ENCODE measurements at regions not wholly inside any gene's neighbourhood (a gene's known extent, or its start where the extent isn't known, plus 50 kb on each side); places are given as distances from the start of the nearest gene placed in this dataset.

DNA sequence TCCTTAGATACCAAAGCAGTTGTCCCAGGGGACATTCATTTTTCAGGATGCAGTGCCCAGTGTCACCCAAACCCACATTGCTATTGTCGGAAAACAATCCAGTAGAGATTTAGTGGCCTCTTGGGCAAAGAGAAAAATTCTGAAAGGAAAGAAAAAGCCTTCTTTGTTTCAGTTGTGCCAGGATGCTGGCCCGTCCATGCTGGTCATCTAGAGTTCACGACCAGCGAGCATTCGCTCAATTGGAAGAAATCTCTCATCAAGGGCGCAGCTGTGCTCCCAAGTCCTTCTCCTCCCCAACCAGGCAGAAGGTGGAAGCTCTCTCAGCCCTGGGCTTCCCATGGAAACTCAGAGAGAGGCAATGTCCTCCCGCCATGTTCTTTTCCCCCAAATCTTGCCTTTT lies 123.7 kb downstream of the MTHFS start:
- Histone ChIP-seq H3K4me1 (ENCODE audit: insufficient read depth, low read length) (peaks cover 6% of the 10 kb centered on the region; the same call in 1 of the 2 replicates), H3K36me3 (ENCODE audit: low read depth, low read length) (no peaks in the 10 kb centered on the region), H3K79me2 (ENCODE audit: low read length) (no peaks in the 10 kb centered on the region), H3F3A (ENCODE audit: low read length, unreplicated experiment) (no peaks in the 10 kb centered on the region), H3K27ac (ENCODE audit: low read length) (no peak overlapping the region), H3K9me2 (replicated peaks; ENCODE audit: low read length) (no peaks in the 10 kb centered on the region), H3K9ac (ENCODE audit: low read length) (no peak overlapping the region), H2AFZ (ENCODE audit: low read length) (no peak overlapping the region), H3K27me3 (ENCODE audit: low read length) (peaks cover 36% of the 10 kb centered on the region), H4K20me1 (ENCODE audit: low read length) (no peaks in the 10 kb centered on the region), H3K4me2 (ENCODE audit: low read length) (no peak overlapping the region), H3K9me3 (ENCODE audit: low read length) (no peaks in the 10 kb centered on the region), H3K4me3 (ENCODE audit: low read length) (no peak overlapping the region)
- DNase-seq (no peak), ATAC-seq (no peak)
- CTCF ChIA-PET, result no interaction called here
- intact Hi-C loops (cut with micrococcal nuclease), result loop anchor here (5.0 kb wide), 1 partner anchor 64 kb away; no protein-coding TSS in a partner anchor
- no TSS peak for BruUV-seq (replicated peaks)
- POLR2A ChIA-PET (ENCODE audit: unreplicated experiment), result no interaction called here
- no peak for TF ChIP-seq EZH2 (IDR thresholded peaks at IDR 0.05; ENCODE audit: low read length, unreplicated experiment)
- TF ChIP-seq, protein P1, sequence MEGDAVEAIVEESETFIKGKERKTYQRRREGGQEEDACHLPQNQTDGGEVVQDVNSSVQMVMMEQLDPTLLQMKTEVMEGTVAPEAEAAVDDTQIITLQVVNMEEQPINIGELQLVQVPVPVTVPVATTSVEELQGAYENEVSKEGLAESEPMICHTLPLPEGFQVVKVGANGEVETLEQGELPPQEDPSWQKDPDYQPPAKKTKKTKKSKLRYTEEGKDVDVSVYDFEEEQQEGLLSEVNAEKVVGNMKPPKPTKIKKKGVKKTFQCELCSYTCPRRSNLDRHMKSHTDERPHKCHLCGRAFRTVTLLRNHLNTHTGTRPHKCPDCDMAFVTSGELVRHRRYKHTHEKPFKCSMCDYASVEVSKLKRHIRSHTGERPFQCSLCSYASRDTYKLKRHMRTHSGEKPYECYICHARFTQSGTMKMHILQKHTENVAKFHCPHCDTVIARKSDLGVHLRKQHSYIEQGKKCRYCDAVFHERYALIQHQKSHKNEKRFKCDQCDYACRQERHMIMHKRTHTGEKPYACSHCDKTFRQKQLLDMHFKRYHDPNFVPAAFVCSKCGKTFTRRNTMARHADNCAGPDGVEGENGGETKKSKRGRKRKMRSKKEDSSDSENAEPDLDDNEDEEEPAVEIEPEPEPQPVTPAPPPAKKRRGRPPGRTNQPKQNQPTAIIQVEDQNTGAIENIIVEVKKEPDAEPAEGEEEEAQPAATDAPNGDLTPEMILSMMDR (conservative IDR thresholded peaks at IDR 0.05; ENCODE audit: low read depth, low read length), result no peak
- TF ChIP-seq EZH2phosphoT487 (IDR thresholded peaks at IDR 0.05; ENCODE audit: borderline replicate concordance, low read length), result no peak

DNA sequence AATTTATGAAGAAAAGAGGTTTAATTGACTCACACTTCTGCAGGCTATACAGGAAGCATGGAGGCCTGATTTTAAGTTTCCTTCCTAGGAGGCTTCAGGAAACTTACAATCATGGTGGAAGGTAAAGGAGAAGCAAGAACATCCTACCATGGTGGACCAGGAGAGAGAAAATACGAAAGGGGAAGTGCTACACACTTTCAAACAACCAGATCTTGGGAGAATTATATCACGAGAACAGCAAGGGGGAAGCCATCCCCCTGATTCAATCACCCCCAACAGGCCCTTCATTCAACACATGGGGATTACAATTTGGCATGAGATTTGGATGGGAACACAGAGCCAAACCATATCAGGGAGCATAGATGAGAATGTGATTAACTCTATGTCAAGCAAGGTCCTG lies 121.0 kb downstream of the MTHFS start:
- Histone ChIP-seq H3F3A (ENCODE audit: low read length, unreplicated experiment) (no peaks in the 10 kb centered on the region), H3K4me3 (ENCODE audit: low read length) (no peak overlapping the region), H3K4me1 (ENCODE audit: insufficient read depth, low read length) (no peaks in the 10 kb centered on the region), H4K20me1 (ENCODE audit: low read length) (no peaks in the 10 kb centered on the region), H3K9me2 (replicated peaks; ENCODE audit: low read length) (no peaks in the 10 kb centered on the region), H2AFZ (ENCODE audit: low read length) (no peak overlapping the region), H3K27ac (ENCODE audit: low read length) (no peak overlapping the region), H3K36me3 (ENCODE audit: low read depth, low read length) (no peaks in the 10 kb centered on the region), H3K27me3 (ENCODE audit: low read length) (peaks cover 36% of the 10 kb centered on the region), H3K9me3 (ENCODE audit: low read length) (no peaks in the 10 kb centered on the region), H3K79me2 (ENCODE audit: low read length) (no peaks in the 10 kb centered on the region), H3K9ac (ENCODE audit: low read length) (no peak overlapping the region), H3K4me2 (ENCODE audit: low read length) (no peak overlapping the region)
- DNase-seq (no peak), ATAC-seq (no peak)
- TF ChIP-seq, protein P1 (conservative IDR thresholded peaks at IDR 0.05; ENCODE audit: low read depth, low read length), result no peak
- TF ChIP-seq EZH2phosphoT487 (IDR thresholded peaks at IDR 0.05; ENCODE audit: borderline replicate concordance, low read length), result no peak
- TF ChIP-seq EZH2 (IDR thresholded peaks at IDR 0.05; ENCODE audit: low read length, unreplicated experiment), result no peak
- CTCF ChIA-PET, result no interaction called here
- BruUV-seq (replicated peaks), result no TSS peak
- intact Hi-C loops (cut with micrococcal nuclease), result no loop called here
- POLR2A ChIA-PET (ENCODE audit: unreplicated experiment), result no interaction called here

DNA sequence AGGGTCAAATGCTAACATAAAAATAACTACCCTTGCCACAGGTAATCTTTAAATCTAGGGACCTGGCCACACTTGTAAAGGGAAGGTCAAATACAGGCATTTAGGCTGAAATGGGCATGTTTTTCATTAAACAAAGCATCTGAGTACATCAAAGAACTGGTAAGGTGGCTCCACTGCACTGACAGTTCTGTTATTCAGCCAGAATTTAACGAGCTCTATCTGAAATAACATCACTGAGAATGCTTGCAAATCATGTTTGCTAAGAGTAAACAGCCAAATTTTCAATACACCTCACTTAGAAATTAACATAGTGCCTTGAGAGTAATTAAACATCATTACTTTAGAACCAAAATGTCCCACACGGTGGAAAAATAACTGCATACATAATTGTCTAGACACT lies 118.9 kb downstream of the MTHFS start:
- TF ChIP-seq EZH2phosphoT487 (IDR thresholded peaks at IDR 0.05; ENCODE audit: borderline replicate concordance, low read length) (no peak), EZH2 (IDR thresholded peaks at IDR 0.05; ENCODE audit: low read length, unreplicated experiment) (no peak)
- TF ChIP-seq, protein P1 (conservative IDR thresholded peaks at IDR 0.05; ENCODE audit: low read depth, low read length), result no peak
- intact Hi-C loops (cut with micrococcal nuclease), result no loop called here
- BruUV-seq (replicated peaks), result no TSS peak
- no peak overlapping the region for H3K4me2 ChIP-seq (ENCODE audit: low read length)
- H3K36me3 ChIP-seq (ENCODE audit: low read depth, low read length), result no peaks in the 10 kb centered on the region
- no peaks in the 10 kb centered on the region for H3K79me2 ChIP-seq (ENCODE audit: low read length)
- CTCF ChIA-PET, result no interaction called here
- H3K9me3 ChIP-seq (ENCODE audit: low read length), result no peaks in the 10 kb centered on the region
- no peak overlapping the region for H3K9ac ChIP-seq (ENCODE audit: low read length)
- H3F3A ChIP-seq (ENCODE audit: low read length, unreplicated experiment), result no peaks in the 10 kb centered on the region
- no peak overlapping the region for H3K4me3 ChIP-seq (ENCODE audit: low read length)
- POLR2A ChIA-PET (ENCODE audit: unreplicated experiment), result no interaction called here
- H3K27me3 ChIP-seq (ENCODE audit: low read length), result peaks cover 22% of the 10 kb centered on the region; the same call in 1 of the 2 replicates
- no peak overlapping the region for H2AFZ ChIP-seq (ENCODE audit: low read length)
- no peak overlapping the region for H3K27ac ChIP-seq (ENCODE audit: low read length)
- no peak for DNase-seq
- H4K20me1 ChIP-seq (ENCODE audit: low read length), result no peaks in the 10 kb centered on the region
- H3K9me2 ChIP-seq (replicated peaks; ENCODE audit: low read length), result no peaks in the 10 kb centered on the region
- ATAC-seq, result no peak
- H3K4me1 ChIP-seq (ENCODE audit: insufficient read depth, low read length), result no peaks in the 10 kb centered on the region

Measured in PC-3 (cell line).